Activated T-cell treated with anti-CD3 and anti-CD28 coated beads, Interleukin-2, amount 50 U/mL, for 72 hours (primary cell): ENCODE measurements at regions not wholly inside any gene's neighbourhood (a gene's known extent, or its start where the extent isn't known, plus 50 kb on each side); places are given as distances from the start of the nearest gene placed in this dataset.

Source experiments
- ATAC-seq, 2 donors: fragments of 150-1000 bp; cut with Tn5 transposase; replicated peaks in 1 of 2; 2 replicates each; pipeline ENCODE4 v1.10.0; 2021; ENCODE audit warnings: moderate library complexity in 2 of 2, mild to moderate bottlenecking in 1 of 2
- DNase-seq, 2 donors: peaks; one replicate each; pipeline ENCODE4 v3.0.0; 2021 to 2022; ENCODE audit warnings: mixed read lengths in 1 of 2
- H3K27ac Mint-ChIP-seq: one replicate; pipeline ENCODE4 v1.8.0; 2022; ENCODE audit warnings: mild to moderate bottlenecking, moderate library complexity, mixed read lengths
- H3K27me3 Mint-ChIP-seq: one replicate; pipeline ENCODE4 v1.8.0; 2022; ENCODE audit warnings: low read depth, mixed read lengths
- H3K36me3 Mint-ChIP-seq, 2 donors: one replicate each; pipeline ENCODE4 v1.8.0; 2022; ENCODE audit warnings: mixed read lengths in 2 of 2, mild to moderate bottlenecking in 1 of 2; ENCODE audit not compliant: insufficient read depth in 2 of 2
- H3K4me1 Mint-ChIP-seq: one replicate; pipeline ENCODE4 v1.8.0; 2022; ENCODE audit warnings: low read depth, mixed read lengths
- H3K4me3 Mint-ChIP-seq, 2 donors: one replicate each; pipeline ENCODE4 v1.8.0; 2022; ENCODE audit warnings: mild to moderate bottlenecking in 2 of 2, mixed read lengths in 2 of 2, moderate library complexity in 2 of 2
- H3K9me3 Mint-ChIP-seq, 2 donors: one replicate each; pipeline ENCODE4 v1.8.0; 2022; ENCODE audit warnings: mixed read lengths in 2 of 2

DNA sequence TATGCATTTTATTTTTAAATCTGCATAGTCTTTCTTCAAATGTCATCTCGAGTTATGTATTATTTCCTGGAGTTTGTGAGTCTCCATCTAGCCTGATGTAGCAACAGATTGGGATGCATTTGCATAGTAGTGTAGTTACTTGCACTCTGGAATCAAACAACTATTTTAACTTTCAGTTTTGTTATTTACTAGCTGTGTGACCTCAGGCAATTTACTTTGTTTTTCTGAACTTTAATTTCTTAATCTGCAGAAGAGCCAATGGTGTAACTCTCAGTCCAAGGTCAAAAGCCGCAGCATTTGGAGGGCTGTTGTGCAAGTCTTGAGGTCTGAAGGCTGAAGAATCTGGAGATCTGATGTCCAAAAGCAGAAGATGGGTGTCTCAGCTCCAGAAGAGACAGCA is 175.8 kb upstream of the SORCS1 start:
- Mint-ChIP-seq H3K27ac (no peak overlapping the region), H3K4me3 (no peak overlapping the region), H3K4me1 (no peaks in the 10 kb centered on the region), H3K36me3 (no peaks in the 10 kb centered on the region), H3K9me3 (peaks cover 5% of the 10 kb centered on the region in 2 donors), H3K27me3 (no peaks in the 10 kb centered on the region)
- DNase-seq = no peak
- ATAC-seq = no peak

DNA sequence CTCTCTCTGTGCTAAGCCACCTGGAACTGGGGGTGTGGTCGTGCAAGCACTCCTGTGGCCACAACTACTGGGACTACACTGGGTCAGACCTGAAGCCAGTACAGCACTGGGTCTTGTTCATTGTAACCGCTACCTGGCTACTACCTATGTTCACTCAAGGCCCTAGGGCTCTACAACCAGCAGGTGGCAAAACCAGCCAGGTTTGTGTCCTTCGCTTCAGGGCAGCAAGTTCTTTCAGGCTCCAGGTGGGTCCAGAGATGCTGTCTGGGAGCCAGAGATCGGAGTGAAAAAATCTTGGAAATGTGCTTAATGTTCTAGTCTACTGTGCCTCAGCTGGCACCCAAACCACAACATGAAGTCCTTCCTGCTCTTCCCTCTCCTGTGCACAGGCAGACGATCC is 171.6 kb upstream of the SORCS1 start:
- Mint-ChIP-seq H3K36me3 (no peaks in the 10 kb centered on the region), H3K9me3 (peaks cover 5 to 9% of the 10 kb centered on the region in 2 donors), H3K27me3 (no peaks in the 10 kb centered on the region), H3K4me3 (no peak overlapping the region), H3K4me1 (no peaks in the 10 kb centered on the region), H3K27ac (no peak overlapping the region)
- ATAC-seq = no peak
- no peak for DNase-seq

DNA sequence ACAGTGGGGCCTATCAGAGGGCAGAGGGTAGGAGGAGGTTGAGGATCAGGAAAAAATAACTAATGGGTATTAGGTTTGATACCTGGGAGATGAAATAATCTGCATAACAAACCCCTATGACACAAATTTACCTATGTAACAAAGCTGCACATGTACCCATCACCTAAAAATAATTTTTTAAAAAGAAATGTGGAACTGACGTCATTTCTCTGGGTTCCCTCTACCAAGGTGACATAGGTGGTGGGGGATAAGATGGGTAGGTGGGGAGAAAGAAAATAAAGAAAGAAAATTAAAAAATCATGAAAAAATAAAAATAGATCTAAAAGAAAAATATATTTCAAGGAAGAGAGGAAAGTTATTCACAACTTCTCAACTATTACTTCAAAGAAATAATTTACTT is 153.1 kb upstream of the SORCS1 start:
- H3K4me1 Mint-ChIP-seq = no peaks in the 10 kb centered on the region

DNA sequence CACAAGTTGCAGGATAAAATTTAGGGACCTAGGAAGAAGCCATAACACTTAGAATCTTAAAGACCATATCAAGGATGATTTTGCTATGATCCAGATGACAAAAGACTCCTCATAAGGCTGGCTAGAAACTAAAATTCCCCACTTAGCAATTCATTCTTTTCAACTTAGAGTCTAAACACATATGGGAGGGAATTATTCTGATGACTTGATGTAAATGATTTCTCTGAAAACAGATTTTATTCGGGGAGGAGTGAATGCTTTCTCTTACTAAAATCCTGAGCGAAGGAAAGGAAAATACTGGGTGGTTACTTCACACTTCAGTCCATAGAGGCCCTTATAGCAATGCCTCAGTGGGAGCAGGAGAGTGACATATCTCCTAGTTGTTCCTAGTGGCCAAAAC is 138.7 kb upstream of the SORCS1 start:
- no peaks in the 10 kb centered on the region for H3K27me3 Mint-ChIP-seq
- H3K27ac Mint-ChIP-seq = no peak overlapping the region

More for the DNA sequence above, 153.1 kb upstream of the SORCS1 start:
- peaks cover 4 to 5% of the 10 kb centered on the region in 2 donors for H3K9me3 Mint-ChIP-seq
- H3K27ac Mint-ChIP-seq = no peak overlapping the region
- no peak overlapping the region for H3K4me3 Mint-ChIP-seq
- DNase-seq = no peak
- ATAC-seq = no peak
- peaks cover 0 to 1% of the 10 kb centered on the region in 2 donors for H3K36me3 Mint-ChIP-seq
- no peaks in the 10 kb centered on the region for H3K27me3 Mint-ChIP-seq

DNA sequence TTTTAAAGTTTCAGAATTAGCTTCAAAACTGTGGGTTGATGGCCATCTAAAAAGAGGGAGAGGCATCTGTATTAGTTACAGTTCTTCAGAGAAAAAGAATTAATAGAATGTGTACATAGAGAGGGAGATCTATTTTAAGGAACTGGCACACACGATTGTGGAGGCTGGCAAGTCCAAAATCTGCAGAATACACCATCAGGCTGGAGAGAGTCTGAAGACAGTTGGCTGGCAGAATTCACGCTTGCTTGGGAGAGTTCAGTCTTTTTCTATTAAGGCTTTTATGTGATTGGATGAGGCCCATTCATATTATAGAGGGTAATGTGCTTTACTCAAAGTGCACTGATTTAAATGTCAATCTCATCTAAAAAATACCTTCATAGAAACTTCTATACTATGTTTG is 135.1 kb upstream of the SORCS1 start:
- no peak overlapping the region for H3K4me3 Mint-ChIP-seq
- ATAC-seq = no peak
- no peaks in the 10 kb centered on the region for H3K4me1 Mint-ChIP-seq

More for the DNA sequence above, 138.7 kb upstream of the SORCS1 start:
- ATAC-seq = no peak
- no peak overlapping the region for H3K4me3 Mint-ChIP-seq
- no peaks in the 10 kb centered on the region for H3K36me3 Mint-ChIP-seq
- peaks cover 10 to 11% of the 10 kb centered on the region in 2 donors for H3K9me3 Mint-ChIP-seq
- H3K4me1 Mint-ChIP-seq = no peaks in the 10 kb centered on the region
- no peak for DNase-seq

DNA sequence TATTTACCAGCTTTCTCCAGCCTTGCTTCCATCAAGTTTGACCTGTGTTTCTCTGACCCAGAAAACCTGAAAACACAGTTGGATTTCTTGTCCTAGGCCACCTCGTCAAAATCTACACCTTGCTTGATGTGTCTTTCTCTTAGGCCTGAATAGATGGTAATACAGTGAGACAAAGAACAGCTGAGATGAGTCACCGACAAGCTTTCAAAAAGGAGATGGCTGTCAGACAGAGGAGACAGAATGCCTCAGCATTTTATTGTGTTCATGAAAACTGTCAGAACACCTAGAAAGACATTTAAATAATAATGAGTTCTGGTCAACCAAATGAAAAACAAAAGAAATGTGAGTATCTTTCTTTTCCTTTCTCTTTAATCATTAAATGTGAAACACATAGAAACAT is 119.7 kb upstream of the SORCS1 start:
- ATAC-seq = no peak
- peaks cover 0 to 2% of the 10 kb centered on the region in 2 donors for H3K36me3 Mint-ChIP-seq
- H3K27ac Mint-ChIP-seq = no peak overlapping the region
- no peak for DNase-seq
- H3K27me3 Mint-ChIP-seq = no peaks in the 10 kb centered on the region
- no peaks in the 10 kb centered on the region for H3K4me1 Mint-ChIP-seq
- no peak overlapping the region for H3K4me3 Mint-ChIP-seq
- H3K9me3 Mint-ChIP-seq = peaks cover 16 to 22% of the 10 kb centered on the region in 2 donors

More for the DNA sequence above, 135.1 kb upstream of the SORCS1 start:
- no peak for DNase-seq
- no peaks in the 10 kb centered on the region for H3K36me3 Mint-ChIP-seq
- no peaks in the 10 kb centered on the region for H3K27me3 Mint-ChIP-seq
- no peak overlapping the region for H3K27ac Mint-ChIP-seq
- peaks cover 9 to 11% of the 10 kb centered on the region in 2 donors for H3K9me3 Mint-ChIP-seq

DNA sequence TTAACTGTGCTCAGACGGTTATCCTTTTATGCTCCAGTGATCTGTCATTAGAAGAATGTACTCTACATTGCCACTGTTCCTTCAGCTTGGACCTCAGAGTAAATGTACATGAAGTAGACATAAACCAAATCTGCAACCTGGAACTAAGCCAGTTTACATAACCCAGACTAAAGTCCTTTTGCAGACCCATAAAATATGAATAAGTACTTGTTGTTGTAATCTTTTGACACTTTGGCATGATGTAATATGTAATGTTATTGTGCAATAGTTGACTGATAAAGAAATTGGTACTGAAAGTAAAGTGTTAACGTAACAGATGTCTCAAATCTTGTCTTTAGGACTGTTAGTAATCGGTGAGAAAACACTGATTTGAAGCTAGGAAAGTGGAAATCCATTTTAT is 115.8 kb upstream of the SORCS1 start:
- Mint-ChIP-seq H3K27me3 (no peaks in the 10 kb centered on the region), H3K27ac (no peak overlapping the region)

DNA sequence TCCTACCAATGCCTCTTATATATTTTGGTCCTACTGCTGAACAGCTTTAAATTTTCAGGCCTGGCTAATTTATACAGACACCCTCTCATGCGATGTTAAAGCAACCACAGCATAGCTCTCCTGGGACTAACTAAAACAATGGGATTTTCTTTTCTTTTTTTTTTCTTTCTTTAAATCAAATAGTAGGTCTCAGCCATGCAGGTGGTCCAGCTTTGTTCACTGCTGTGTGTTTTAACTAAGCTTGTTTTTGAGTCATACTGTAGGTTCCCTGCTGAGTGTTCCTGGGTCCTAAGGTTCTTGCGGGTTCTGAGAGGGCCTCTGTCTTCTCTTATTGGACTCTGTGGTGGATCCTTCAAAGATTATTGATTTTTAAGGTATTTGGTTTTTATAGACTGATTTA is 113.1 kb upstream of the SORCS1 start:
- Mint-ChIP-seq H3K27me3 (no peaks in the 10 kb centered on the region), H3K4me3 (no peak overlapping the region), H3K27ac (no peak overlapping the region), H3K36me3 (peaks cover 0 to 4% of the 10 kb centered on the region in 2 donors), H3K9me3 (peaks cover 9 to 22% of the 10 kb centered on the region in 2 donors), H3K4me1 (no peaks in the 10 kb centered on the region)
- DNase-seq (no peak), ATAC-seq (no peak)

More for the DNA sequence above, 115.8 kb upstream of the SORCS1 start:
- Mint-ChIP-seq H3K4me3 (no peak overlapping the region), H3K4me1 (no peaks in the 10 kb centered on the region), H3K36me3 (peaks cover 0 to 4% of the 10 kb centered on the region in 2 donors), H3K9me3 (peaks cover 10 to 24% of the 10 kb centered on the region in 2 donors)
- ATAC-seq (no peak), DNase-seq (no peak)

DNA sequence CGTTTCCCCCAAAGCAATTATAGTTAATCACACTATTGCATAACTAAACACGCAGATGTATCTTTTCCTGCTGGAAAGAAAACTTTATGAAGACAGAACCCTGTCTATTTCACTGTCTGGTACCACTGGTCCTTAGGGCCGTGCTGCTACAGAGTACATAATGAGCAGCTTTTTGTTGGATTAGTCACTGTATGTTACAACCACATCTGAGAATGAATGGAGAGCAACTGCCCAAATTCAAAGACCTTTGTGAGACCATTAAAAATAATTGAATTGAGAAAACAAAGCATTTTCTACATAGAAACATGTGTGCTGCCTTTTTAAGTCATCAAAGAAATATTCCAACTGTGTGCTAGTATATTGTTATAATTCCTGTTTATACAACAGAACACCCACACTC is 111.3 kb upstream of the SORCS1 start:
- no peak for DNase-seq
- H3K4me1 Mint-ChIP-seq = no peaks in the 10 kb centered on the region
- peaks cover 6 to 16% of the 10 kb centered on the region in 2 donors for H3K9me3 Mint-ChIP-seq
- H3K27ac Mint-ChIP-seq = no peak overlapping the region
- peaks cover 0 to 4% of the 10 kb centered on the region in 2 donors for H3K36me3 Mint-ChIP-seq
- no peak overlapping the region for H3K4me3 Mint-ChIP-seq
- no peaks in the 10 kb centered on the region for H3K27me3 Mint-ChIP-seq
- ATAC-seq = no peak

DNA sequence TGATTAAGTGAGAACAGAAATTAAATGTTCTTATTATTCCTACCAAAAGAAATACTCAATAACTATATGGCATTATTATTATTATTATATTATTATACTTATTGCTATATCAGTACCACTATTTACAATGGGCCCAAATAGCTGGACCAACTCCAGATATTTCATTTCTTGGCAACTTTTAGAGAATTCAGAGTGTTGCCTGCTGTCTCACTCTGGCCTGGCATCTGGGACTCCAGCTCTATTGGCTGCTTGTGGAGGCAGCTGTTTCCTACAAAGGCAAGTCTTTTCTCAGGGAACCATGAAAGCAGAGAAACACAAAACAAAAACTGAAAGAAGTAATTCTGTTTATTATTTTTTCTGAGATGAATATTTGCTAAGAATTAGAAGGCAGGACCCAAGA is 105.1 kb upstream of the SORCS1 start:
- Mint-ChIP-seq H3K4me1 (no peaks in the 10 kb centered on the region), H3K4me3 (no peak overlapping the region), H3K9me3 (peaks cover 10 to 16% of the 10 kb centered on the region in 2 donors), H3K36me3 (no peaks in the 10 kb centered on the region), H3K27me3 (no peaks in the 10 kb centered on the region), H3K27ac (no peak overlapping the region)
- ATAC-seq (no peak), DNase-seq (no peak)

DNA sequence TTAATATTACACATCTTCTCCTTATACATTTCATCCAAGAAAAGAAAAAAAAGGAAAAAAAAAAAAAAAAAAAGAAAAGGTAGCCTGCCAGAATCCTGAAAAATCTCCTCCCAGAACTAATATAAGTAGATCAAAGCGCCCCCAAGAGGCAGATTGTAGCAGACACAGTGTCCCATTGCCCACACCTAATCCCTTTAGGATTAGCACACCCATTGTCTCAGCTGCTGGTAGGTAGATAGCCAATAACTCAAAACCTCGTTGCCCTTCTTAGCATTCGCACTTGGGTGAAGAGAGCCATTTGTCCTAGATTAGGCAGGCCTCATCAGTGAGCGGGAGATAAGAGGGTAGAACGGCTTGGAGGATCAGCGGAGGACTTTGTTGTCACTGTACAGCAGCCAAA is 100.2 kb upstream of the SORCS1 start:
- Mint-ChIP-seq H3K36me3 (no peaks in the 10 kb centered on the region), H3K4me1 (no peaks in the 10 kb centered on the region), H3K9me3 (peaks cover 9 to 13% of the 10 kb centered on the region in 2 donors), H3K4me3 (no peak overlapping the region), H3K27me3 (no peaks in the 10 kb centered on the region), H3K27ac (no peak overlapping the region)
- ATAC-seq (no peak), DNase-seq (no peak)

DNA sequence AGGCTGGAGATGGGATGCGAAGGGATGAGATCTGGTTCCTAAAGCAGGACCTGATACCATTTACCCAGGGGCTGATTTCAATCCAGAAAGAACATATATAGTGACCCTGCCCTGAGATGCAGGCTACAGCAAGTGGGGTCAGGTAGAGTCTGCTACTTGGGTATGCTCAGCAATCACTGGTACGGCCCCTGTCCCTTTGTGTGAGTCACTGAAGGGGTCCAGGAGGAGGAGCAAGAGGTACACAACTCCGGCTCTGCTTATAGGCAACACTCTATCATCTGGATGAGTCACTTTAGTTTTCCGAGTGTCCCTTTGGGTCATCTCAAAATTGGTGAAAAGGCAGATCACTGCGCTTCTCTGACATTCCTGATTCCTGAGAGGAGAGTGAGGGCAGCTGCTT is 79.6 kb upstream of the SORCS1 start:
- Mint-ChIP-seq H3K9me3 (peaks cover 0 to 4% of the 10 kb centered on the region in 2 donors), H3K4me1 (no peaks in the 10 kb centered on the region), H3K27me3 (no peaks in the 10 kb centered on the region), H3K36me3 (no peaks in the 10 kb centered on the region), H3K27ac (no peak overlapping the region), H3K4me3 (no peak overlapping the region)
- no peak for ATAC-seq
- no peak for DNase-seq

DNA sequence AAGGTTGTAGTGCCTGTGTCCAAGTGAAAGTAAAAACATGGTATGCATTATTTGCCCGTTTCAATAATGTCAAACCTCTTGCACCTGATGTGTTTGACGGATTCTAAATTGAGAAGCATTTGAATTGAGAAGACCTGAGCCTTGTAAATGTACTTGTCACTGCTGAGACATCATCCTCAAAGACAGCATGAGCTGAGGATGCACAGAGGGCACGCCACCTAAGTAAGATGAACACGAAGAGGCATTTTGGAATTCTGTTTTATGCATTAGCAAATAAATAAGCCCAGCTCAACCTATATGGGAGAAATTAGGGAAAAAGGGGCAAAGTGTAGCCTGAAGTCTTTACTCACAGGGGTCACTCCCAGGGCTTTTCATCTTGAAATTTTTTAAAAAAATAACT is 73.8 kb upstream of the SORCS1 start:
- no peak for DNase-seq
- Mint-ChIP-seq H3K27ac (no peak overlapping the region), H3K27me3 (no peaks in the 10 kb centered on the region), H3K36me3 (no peaks in the 10 kb centered on the region), H3K9me3 (peaks cover 6 to 7% of the 10 kb centered on the region in 2 donors), H3K4me1 (no peaks in the 10 kb centered on the region), H3K4me3 (no peak overlapping the region)
- no peak for ATAC-seq

DNA sequence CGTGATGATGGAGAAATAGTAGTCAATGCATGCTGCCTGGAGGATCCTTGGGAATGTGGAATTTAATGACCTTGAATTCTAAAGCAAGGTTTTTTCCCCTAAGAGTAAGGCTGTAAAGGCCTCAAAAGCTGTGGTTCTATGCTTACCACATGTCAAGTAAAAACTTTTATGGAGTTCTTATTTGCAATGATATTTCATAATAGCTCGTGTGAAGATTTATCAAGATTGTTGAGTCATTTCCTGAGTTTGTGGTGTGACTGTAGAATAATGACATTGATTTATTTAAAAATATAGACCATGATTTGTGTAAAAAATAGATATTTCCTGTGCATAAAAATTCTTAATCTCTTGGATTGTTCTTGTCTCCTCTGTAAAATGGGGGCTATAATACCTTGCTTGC is 67.5 kb upstream of the SORCS1 start:
- ATAC-seq (no peak), DNase-seq (no peak)
- Mint-ChIP-seq H3K4me3 (no peak overlapping the region), H3K9me3 (peaks cover 9 to 14% of the 10 kb centered on the region in 2 donors), H3K36me3 (no peaks in the 10 kb centered on the region), H3K27me3 (no peaks in the 10 kb centered on the region), H3K27ac (no peak overlapping the region), H3K4me1 (no peaks in the 10 kb centered on the region)
